ENCODE measurements at regions not wholly inside any gene's neighbourhood (a gene's known extent, or its start where the extent isn't known, plus 50 kb on each side); places are given as distances from the start of the nearest gene placed in this dataset.
"Not testable (repeated sequence)": the region's sequence is repeated elsewhere in the genome, so short reads cannot be mapped to it uniquely, and the experiment has no call there.

DNA sequence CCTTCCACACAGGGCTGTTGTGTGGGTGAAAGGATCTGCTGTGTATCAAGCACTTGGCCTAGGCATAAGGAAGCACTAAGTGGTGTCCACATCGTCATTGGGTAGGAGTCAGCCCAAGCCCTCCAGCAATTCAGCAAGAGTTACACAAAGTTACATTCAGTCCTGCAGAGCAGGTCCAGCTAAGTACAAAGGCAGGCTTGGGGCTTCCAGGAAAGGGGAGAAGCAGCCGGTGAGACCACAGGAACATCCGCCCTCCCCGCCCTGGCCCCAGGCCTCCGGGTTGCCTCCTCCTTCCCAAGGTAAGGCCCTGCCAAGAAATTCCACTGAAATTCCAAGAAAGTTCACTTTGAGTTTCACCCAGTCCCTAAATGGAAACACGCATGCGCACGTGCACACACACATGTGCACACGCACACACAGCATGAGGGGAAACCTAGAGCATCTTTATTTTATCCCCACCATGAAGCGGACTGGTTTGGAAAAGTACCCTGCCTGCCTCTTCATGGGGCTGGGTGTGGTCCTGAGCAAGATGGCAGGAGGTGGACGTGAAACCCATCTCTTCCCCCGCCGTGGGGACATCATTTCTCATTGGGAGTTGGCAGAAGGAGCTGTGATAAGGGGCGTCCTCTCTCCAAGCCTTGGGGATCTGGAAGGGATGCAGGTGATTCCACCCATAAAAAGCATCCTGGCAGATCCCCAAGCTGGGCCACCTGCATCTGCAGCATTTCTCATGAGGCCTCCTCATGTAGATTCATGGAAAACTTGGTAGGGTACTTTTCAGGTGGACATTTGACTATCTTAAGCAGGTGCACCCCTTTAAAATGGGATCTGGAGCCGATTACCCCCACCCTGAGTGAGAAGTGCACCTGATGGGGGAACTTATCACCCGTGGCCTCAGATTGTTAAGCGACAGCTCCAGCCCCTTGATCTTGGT, 69.1 kb upstream of the NANOS1 start:
- intact Hi-C loops (cut with micrococcal nuclease) = no loop called here
- POLR2A ChIA-PET (ENCODE audit: partially characterized antibody) = no interaction called here
- H3K4me1 Mint-ChIP-seq = peaks cover 0 to 3% (median under 1%) of the 10 kb centered on the region in 4 donors
- CTCF ChIA-PET (ENCODE audit: partially characterized antibody) = no interaction called here
- Histone ChIP-seq H3K4me1 (ENCODE audit: insufficient read depth, low read length) (no peaks in the 10 kb centered on the region), H3K36me3 (ENCODE audit: insufficient read depth, low read length) (no peaks in the 10 kb centered on the region), H3K27me3 (ENCODE audit: insufficient read depth, low read length) (no peaks in the 10 kb centered on the region), H3K9me3 (ENCODE audit: control insufficient read depth in 1 of 2, low read length in 2 of 2) (no peaks in the 10 kb centered on the region), H3K4me3 (ENCODE audit: low read length in 2 of 2) (no peak overlapping the region), H3K27ac (ENCODE audit: low read depth, low read length) (no peak overlapping the region)
- DNase-seq = no peak
- H3K27ac Mint-ChIP-seq = no peak overlapping the region
- H3K4me3 Mint-ChIP-seq = no peak overlapping the region
- no peaks in the 10 kb centered on the region for H3K9me3 Mint-ChIP-seq
- no peaks in the 10 kb centered on the region for H3K36me3 Mint-ChIP-seq
- H3K27me3 Mint-ChIP-seq = peaks cover 10 to 20% of the 10 kb centered on the region in 2 donors

DNA sequence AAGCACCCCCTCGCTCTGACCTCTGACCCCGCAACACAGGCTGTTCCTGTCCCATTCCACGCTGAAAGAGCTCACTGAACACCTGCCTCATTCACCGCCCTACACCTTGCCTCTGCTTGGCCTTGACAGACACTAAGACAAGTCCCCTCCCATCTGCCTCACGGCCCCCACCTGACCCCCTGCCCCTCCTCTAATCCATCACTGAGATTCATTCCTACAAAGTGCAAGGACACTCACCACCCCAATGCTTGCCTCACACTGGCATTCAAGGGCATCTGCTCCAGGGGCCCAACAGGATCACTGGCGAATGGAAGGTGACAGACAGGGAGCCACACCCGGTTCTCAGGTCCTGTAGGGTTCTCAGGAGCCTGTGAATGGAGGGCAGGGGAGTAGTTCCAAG, 68.1 kb upstream of the NANOS1 start:
- H3K9me3 ChIP-seq (ENCODE audit: control insufficient read depth in 1 of 2, low read length in 2 of 2) = no peaks in the 10 kb centered on the region
- ChIA-PET POLR2A (ENCODE audit: partially characterized antibody) (no interaction called here), CTCF (ENCODE audit: partially characterized antibody) (no interaction called here)
- no peaks in the 10 kb centered on the region for H3K4me1 ChIP-seq (ENCODE audit: insufficient read depth, low read length)
- intact Hi-C loops (cut with micrococcal nuclease) = no loop called here
- DNase-seq = no peak
- Mint-ChIP-seq H3K4me3 (no peak overlapping the region), H3K27me3 (peaks cover 15 to 19% of the 10 kb centered on the region in 2 donors), H3K27ac (peak overlapping the region in 1 of 7 donors; percentile 36), H3K4me1 (peaks cover 0 to 3% (median under 1%) of the 10 kb centered on the region in 4 donors), H3K9me3 (no peaks in the 10 kb centered on the region), H3K36me3 (no peaks in the 10 kb centered on the region)
- H3K36me3 ChIP-seq (ENCODE audit: insufficient read depth, low read length) = no peaks in the 10 kb centered on the region
- H3K4me3 ChIP-seq (ENCODE audit: low read length in 2 of 2) = no peak overlapping the region
- H3K27me3 ChIP-seq (ENCODE audit: insufficient read depth, low read length) = no peaks in the 10 kb centered on the region
- H3K27ac ChIP-seq (ENCODE audit: low read depth, low read length) = no peak overlapping the region

DNA sequence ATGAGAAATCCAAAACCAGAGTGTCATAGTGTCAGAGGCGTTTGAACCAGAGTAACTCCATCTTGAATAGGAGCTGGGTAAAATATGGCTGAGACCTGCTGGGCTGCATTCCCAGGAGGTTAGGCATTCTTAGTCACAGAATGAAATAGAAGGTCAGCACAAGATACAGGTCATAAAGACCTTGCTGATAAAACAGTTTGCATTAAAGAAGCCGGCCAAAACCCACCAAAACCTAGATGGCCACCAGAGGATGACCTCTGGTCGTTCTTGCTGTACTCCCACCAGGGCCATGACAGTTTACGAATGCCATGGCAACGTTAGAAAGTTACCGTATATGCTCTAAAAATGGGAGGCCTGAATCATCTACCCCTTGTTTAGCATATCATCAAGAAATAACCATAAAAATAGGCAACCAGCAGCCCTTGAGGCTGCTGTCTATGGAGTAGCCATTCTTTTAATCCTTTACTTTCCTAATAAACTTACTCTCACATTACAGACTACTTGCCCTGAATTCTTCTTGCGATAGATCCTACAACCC, 67.1 kb upstream of the NANOS1 start:
- H3K4me1 Mint-ChIP-seq; H3K36me3 Mint-ChIP-seq; H3K4me3 Mint-ChIP-seq; H3K9me3 ChIP-seq (ENCODE audit: control insufficient read depth in 1 of 2, low read length in 2 of 2); H3K4me1 ChIP-seq (ENCODE audit: insufficient read depth, low read length); POLR2A ChIA-PET (ENCODE audit: partially characterized antibody); H3K36me3 ChIP-seq (ENCODE audit: insufficient read depth, low read length); H3K9me3 Mint-ChIP-seq; intact Hi-C loops (cut with micrococcal nuclease); H3K27ac Mint-ChIP-seq; DNase-seq; H3K27ac ChIP-seq (ENCODE audit: low read depth, low read length); H3K27me3 ChIP-seq (ENCODE audit: insufficient read depth, low read length); H3K4me3 ChIP-seq (ENCODE audit: low read length in 2 of 2); CTCF ChIA-PET (ENCODE audit: partially characterized antibody): not testable (repeated sequence)
- H3K27me3 Mint-ChIP-seq = peaks cover 15 to 19% of the 10 kb centered on the region in 2 donors

DNA sequence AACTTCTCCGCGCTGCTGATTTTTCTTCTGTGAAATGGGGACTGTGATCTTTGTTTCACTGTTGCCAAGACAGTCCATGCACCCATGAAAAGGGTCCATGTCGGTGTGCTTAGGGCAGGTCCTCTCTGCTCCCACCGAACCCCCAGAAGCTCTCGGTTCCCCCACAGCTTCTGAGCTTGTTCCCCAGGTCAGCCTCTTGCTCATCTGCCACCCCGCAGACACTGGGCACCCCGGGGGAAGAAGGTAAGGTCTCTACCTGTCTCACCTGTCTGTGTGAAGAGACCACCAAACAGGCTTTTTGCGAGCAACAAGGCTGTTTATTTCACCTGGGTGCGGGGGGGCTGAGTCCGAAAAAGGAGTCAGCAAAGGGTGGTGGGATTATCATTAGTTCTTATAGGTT, 66.2 kb upstream of the NANOS1 start:
- H3K9me3 ChIP-seq (ENCODE audit: control insufficient read depth in 1 of 2, low read length in 2 of 2) = no peaks in the 10 kb centered on the region
- Mint-ChIP-seq H3K4me3 (no peak overlapping the region), H3K27ac (no peak overlapping the region), H3K4me1 (peaks cover 0 to 3% (median under 1%) of the 10 kb centered on the region in 4 donors), H3K9me3 (no peaks in the 10 kb centered on the region), H3K36me3 (no peaks in the 10 kb centered on the region), H3K27me3 (peaks cover 15 to 19% of the 10 kb centered on the region in 2 donors)
- POLR2A ChIA-PET (ENCODE audit: partially characterized antibody) = no interaction called here
- CTCF ChIA-PET (ENCODE audit: partially characterized antibody) = no interaction called here
- H3K4me3 ChIP-seq (ENCODE audit: low read length in 2 of 2) = no peak overlapping the region
- H3K36me3 ChIP-seq (ENCODE audit: insufficient read depth, low read length) = no peaks in the 10 kb centered on the region
- intact Hi-C loops (cut with micrococcal nuclease) = no loop called here
- H3K27ac ChIP-seq (ENCODE audit: low read depth, low read length) = no peak overlapping the region
- H3K4me1 ChIP-seq (ENCODE audit: insufficient read depth, low read length) = no peaks in the 10 kb centered on the region
- DNase-seq = no peak
- no peaks in the 10 kb centered on the region for H3K27me3 ChIP-seq (ENCODE audit: insufficient read depth, low read length)

DNA sequence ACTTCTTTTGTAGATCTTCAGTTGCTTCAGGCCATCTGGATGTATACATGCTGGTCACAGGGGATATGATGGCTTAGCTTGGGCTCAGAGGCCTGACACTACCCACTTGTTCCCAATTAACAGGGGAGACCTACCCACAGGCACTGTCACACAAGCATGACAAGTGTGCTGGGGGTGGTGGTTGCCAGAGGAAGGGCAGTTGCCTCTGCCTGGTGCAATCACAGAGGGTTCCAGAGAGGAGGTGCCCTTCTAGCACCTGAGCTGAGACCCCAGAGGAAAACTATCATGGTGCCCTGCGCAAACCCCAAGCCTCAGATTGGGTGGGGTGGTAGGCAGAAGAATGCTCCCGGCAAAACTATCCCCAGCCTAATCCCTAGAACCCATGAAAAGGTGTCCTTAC, 65.6 kb upstream of the NANOS1 start:
- intact Hi-C loops (cut with micrococcal nuclease) = no loop called here
- Mint-ChIP-seq H3K27me3 (peaks cover 16 to 20% of the 10 kb centered on the region in 2 donors), H3K9me3 (no peaks in the 10 kb centered on the region), H3K4me1 (peaks cover 0 to 3% (median under 1%) of the 10 kb centered on the region in 4 donors), H3K4me3 (no peak overlapping the region), H3K36me3 (no peaks in the 10 kb centered on the region), H3K27ac (no peak overlapping the region)
- no peaks in the 10 kb centered on the region for H3K27me3 ChIP-seq (ENCODE audit: insufficient read depth, low read length)
- H3K4me3 ChIP-seq (ENCODE audit: low read length in 2 of 2) = no peak overlapping the region
- H3K27ac ChIP-seq (ENCODE audit: low read depth, low read length) = no peak overlapping the region
- CTCF ChIA-PET (ENCODE audit: partially characterized antibody) = no interaction called here
- no peaks in the 10 kb centered on the region for H3K4me1 ChIP-seq (ENCODE audit: insufficient read depth, low read length)
- DNase-seq = no peak
- POLR2A ChIA-PET (ENCODE audit: partially characterized antibody) = no interaction called here
- H3K9me3 ChIP-seq (ENCODE audit: control insufficient read depth in 1 of 2, low read length in 2 of 2) = no peaks in the 10 kb centered on the region
- no peaks in the 10 kb centered on the region for H3K36me3 ChIP-seq (ENCODE audit: insufficient read depth, low read length)

DNA sequence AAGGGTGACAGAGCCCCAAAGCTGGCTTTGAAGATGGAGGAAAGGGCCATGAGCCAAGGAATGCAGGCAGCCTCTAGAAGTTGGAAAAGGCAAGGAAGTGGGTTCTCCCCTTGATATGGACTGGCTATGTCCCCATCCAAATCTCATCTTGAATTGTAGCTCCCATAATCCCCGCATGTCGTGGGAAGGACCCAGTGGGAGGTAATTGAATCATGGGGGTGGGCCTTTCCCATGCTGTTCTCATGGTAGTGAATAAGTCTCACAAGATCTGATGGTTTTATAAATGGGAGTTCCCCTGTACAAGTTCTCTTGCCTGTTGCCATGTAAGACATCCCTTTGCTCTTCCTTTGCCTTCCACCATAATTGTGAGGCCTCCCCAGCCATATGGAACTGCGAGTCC, 65.0 kb upstream of the NANOS1 start:
- CTCF ChIA-PET (ENCODE audit: partially characterized antibody); H3K9me3 ChIP-seq (ENCODE audit: control insufficient read depth in 1 of 2, low read length in 2 of 2); H3K27ac ChIP-seq (ENCODE audit: low read depth, low read length); POLR2A ChIA-PET (ENCODE audit: partially characterized antibody); H3K36me3 ChIP-seq (ENCODE audit: insufficient read depth, low read length); H3K4me1 Mint-ChIP-seq; intact Hi-C loops (cut with micrococcal nuclease); H3K27me3 ChIP-seq (ENCODE audit: insufficient read depth, low read length); H3K4me3 Mint-ChIP-seq; H3K4me3 ChIP-seq (ENCODE audit: low read length in 2 of 2); DNase-seq; H3K27ac Mint-ChIP-seq; H3K36me3 Mint-ChIP-seq; H3K4me1 ChIP-seq (ENCODE audit: insufficient read depth, low read length); H3K9me3 Mint-ChIP-seq: not testable (repeated sequence)
- H3K27me3 Mint-ChIP-seq = peaks cover 18 to 22% of the 10 kb centered on the region in 2 donors

DNA sequence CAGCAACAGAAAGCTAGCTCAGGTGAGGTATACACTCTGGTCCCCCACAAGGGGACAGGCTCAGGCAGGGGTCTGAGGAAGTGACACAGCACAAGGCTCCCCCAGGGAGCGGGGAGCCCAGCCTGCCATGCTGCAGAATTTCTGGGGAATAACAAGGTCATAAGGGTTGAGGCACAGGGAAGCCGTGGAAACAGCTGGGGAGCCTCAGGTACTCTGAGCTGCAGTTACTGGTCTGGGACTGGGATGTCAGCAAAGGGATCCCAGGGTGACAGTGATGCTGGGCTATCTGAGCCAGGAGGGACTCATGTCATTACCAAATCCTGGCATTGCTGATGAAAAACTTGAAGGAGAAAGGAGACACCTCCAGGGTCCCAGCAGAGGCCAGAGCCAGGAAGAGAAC, 64.4 kb upstream of the NANOS1 start:
- no peak overlapping the region for H3K27ac ChIP-seq (ENCODE audit: low read depth, low read length)
- Mint-ChIP-seq H3K4me3 (no peak overlapping the region), H3K27ac (no peak overlapping the region), H3K9me3 (no peaks in the 10 kb centered on the region), H3K27me3 (peaks cover 18 to 22% of the 10 kb centered on the region in 2 donors), H3K36me3 (no peaks in the 10 kb centered on the region), H3K4me1 (no peaks in the 10 kb centered on the region)
- ChIA-PET POLR2A (ENCODE audit: partially characterized antibody) (no interaction called here), CTCF (ENCODE audit: partially characterized antibody) (no interaction called here)
- no peaks in the 10 kb centered on the region for H3K36me3 ChIP-seq (ENCODE audit: insufficient read depth, low read length)
- intact Hi-C loops (cut with micrococcal nuclease) = no loop called here
- no peak for DNase-seq
- no peaks in the 10 kb centered on the region for H3K27me3 ChIP-seq (ENCODE audit: insufficient read depth, low read length)
- no peaks in the 10 kb centered on the region for H3K9me3 ChIP-seq (ENCODE audit: control insufficient read depth in 1 of 2, low read length in 2 of 2)
- H3K4me1 ChIP-seq (ENCODE audit: insufficient read depth, low read length) = no peaks in the 10 kb centered on the region
- no peak overlapping the region for H3K4me3 ChIP-seq (ENCODE audit: low read length in 2 of 2)
